Astrocyte of the cerebellum (primary cell): ENCODE measurements at regions not wholly inside any gene's neighbourhood (a gene's known extent, or its start where the extent isn't known, plus 50 kb on each side); places are given as distances from the start of the nearest gene placed in this dataset.

Experiments used
- DNase-seq: peaks from one replicate; pipeline ENCODE4 v3.0.0-alpha.2; 2011; ENCODE audit warnings: low read depth
- H3K4me3 ChIP-seq: 2 replicates; pipeline ENCODE4 v1.5.1; 2011; ENCODE audit warnings: mild to moderate bottlenecking, low read depth, low read length, moderate library complexity
- CTCF ChIP-seq: IDR thresholded peaks from 2 replicates; pipeline ENCODE4 v1.5.1; 2012; ENCODE audit warnings: low read length, low read depth, moderate library complexity, mild to moderate bottlenecking; ENCODE audit errors: missing control alignments
- in situ Hi-C: cut with HindIII; loops from 2 replicates; pipeline ENCODE4 v1.10.0; 2017; ENCODE audit warnings: low sequenced_read_pairs

GRCh38 chr6:151729829-151730495, 77.5 kb upstream of the ESR1 start:
- no peak for TF ChIP-seq CTCF
- no peak for DNase-seq
- in situ Hi-C loops, result no loop called here
- no peak overlapping the region for H3K4me3 ChIP-seq

GRCh38 chr6:151730496-151730870, 77.0 kb upstream of the ESR1 start:
- no peak for TF ChIP-seq CTCF
- DNase-seq, result no peak
- in situ Hi-C loops, result no loop called here
- no peak overlapping the region for H3K4me3 ChIP-seq

- in situ Hi-C loops, result no loop called here
- H3K4me3 ChIP-seq, result no peak overlapping the region
- DNase-seq, result no peak
- TF ChIP-seq CTCF, result no peak
Measured at GRCh38 chr6:151731313-151731712, 76.2 kb upstream of the ESR1 start.

GRCh38 chr6:151733680-151734320, 73.7 kb upstream of the ESR1 start:
- H3K4me3 ChIP-seq, result no peak overlapping the region
- DNase-seq, result no peak
- in situ Hi-C loops, result no loop called here
- no peak for TF ChIP-seq CTCF

GRCh38 chr6:151738267-151738666, 69.2 kb upstream of the ESR1 start:
- no peak overlapping the region for H3K4me3 ChIP-seq
- DNase-seq, result no peak
- no peak for TF ChIP-seq CTCF
- in situ Hi-C loops, result no loop called here

GRCh38 chr6:151738960-151739359, 68.5 kb upstream of the ESR1 start:
- DNase-seq, result no peak
- in situ Hi-C loops, result no loop called here
- TF ChIP-seq CTCF, result no peak
- no peak overlapping the region for H3K4me3 ChIP-seq
